ENCODE measurements at regions not wholly inside any gene's neighbourhood (a gene's known extent, or its start where the extent isn't known, plus 50 kb on each side); places are given as distances from the start of the nearest gene placed in this dataset.

GRCh38 chr14:28245216-28245615 is 521.4 kb upstream of the FOXG1 start:
- TF ChIP-seq CTCF (IDR thresholded peaks at IDR 0.05) (no peak), EZH2 (IDR thresholded peaks at IDR 0.05; ENCODE audit: borderline replicate concordance, insufficient read depth, low read depth, low read length, poor library complexity, severe bottlenecking) (no peak)
